Neural cell (in vitro differentiated cells): ENCODE measurements at regions not wholly inside any gene's neighbourhood (a gene's known extent, or its start where the extent isn't known, plus 50 kb on each side); places are given as distances from the start of the nearest gene placed in this dataset.
"Not testable (repeated sequence)": the region's sequence is repeated elsewhere in the genome, so short reads cannot be mapped to it uniquely, and the experiment has no call there.

Experiments
- POLR2AphosphoS5 ChIP-seq: IDR thresholded peaks from 2 replicates; pipeline ENCODE4 v1.6.1; 2012
- TF ChIP-seq, protein P1 (sequence below): fragments of 450-650 bp; IDR thresholded peaks from 2 replicates; pipeline ENCODE4 v1.5.1; 2014; ENCODE audit warnings: antibody characterized with exemption, mild to moderate bottlenecking, moderate library complexity; ENCODE audit not compliant: poor library complexity, severe bottlenecking

DNA sequence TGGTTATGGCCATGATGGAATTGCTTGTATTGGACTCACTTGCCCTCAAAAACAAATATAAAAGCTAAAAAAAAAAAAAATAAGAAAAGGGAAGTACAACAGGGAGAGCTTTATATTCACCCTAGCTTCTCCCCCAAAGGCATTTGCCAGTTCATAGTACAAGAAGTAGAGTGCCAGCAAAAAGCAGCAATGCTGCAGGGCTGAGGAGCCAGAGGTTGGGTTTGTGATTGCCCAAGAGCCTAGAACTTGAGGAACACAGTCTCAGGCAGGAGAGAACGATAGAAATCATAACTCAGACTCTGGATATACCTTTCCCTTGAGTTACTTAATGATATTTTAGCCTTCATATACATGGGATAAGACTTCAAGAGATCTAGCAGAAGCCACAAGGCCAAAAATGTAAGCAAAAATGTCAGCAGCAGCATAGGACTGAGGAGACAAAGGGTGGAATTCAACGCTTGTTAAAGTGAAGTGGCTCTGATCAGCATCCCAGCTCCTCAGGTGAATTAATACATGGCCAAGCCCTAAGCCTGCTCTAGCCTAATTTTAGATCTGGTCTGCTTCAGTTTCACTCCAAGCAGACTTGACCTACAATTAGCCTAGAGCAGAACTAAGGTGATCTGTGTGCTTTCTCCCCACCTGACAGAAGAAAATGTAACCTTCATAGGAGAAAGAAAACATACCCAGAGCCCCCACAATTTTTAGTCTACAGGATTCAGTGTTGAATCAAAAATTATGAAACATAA, 172.8 kb upstream of the PLGLB1 start:
- TF ChIP-seq, protein P1, sequence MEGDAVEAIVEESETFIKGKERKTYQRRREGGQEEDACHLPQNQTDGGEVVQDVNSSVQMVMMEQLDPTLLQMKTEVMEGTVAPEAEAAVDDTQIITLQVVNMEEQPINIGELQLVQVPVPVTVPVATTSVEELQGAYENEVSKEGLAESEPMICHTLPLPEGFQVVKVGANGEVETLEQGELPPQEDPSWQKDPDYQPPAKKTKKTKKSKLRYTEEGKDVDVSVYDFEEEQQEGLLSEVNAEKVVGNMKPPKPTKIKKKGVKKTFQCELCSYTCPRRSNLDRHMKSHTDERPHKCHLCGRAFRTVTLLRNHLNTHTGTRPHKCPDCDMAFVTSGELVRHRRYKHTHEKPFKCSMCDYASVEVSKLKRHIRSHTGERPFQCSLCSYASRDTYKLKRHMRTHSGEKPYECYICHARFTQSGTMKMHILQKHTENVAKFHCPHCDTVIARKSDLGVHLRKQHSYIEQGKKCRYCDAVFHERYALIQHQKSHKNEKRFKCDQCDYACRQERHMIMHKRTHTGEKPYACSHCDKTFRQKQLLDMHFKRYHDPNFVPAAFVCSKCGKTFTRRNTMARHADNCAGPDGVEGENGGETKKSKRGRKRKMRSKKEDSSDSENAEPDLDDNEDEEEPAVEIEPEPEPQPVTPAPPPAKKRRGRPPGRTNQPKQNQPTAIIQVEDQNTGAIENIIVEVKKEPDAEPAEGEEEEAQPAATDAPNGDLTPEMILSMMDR: not testable (repeated sequence)
- TF ChIP-seq POLR2AphosphoS5: not testable (repeated sequence)
